ENCODE measurements at regions not wholly inside any gene's neighbourhood (a gene's known extent, or its start where the extent isn't known, plus 50 kb on each side); places are given as distances from the start of the nearest gene placed in this dataset.

DNA sequence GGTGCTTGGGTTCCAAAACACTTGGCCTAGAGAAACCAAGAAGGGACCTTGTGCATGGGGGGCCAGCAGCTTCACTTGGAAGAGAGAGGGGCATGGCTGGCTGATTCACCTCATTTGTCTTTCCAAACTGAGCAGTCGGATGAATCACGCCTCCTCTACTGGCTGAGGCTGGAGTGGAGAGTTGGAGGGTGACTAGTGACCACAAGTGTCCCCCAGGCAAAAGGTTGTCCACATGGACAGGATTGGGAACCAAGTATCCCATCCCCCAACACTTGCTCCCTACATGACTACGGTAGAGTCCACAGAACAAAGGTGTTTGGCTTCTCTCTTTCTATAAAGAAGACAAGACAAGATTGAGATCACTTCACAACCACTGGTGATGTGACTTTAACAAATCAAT, 875.6 kb downstream of the QKI start:
- no peak for TF ChIP-seq EZH2 (IDR thresholded peaks at IDR 0.05; ENCODE audit: insufficient read depth, poor library complexity, severe bottlenecking)
- TF ChIP-seq EZH2phosphoT487 (IDR thresholded peaks at IDR 0.05; ENCODE audit: insufficient read depth, low read depth) = no peak
